ENCODE measurements at regions not wholly inside any gene's neighbourhood (a gene's known extent, or its start where the extent isn't known, plus 50 kb on each side); places are given as distances from the start of the nearest gene placed in this dataset.

- TF ChIP-seq EZH2 (IDR thresholded peaks at IDR 0.05; ENCODE audit: low read depth) (no peak), CTCF (conservative IDR thresholded peaks at IDR 0.05) (no peak)
These were observed 216.6 kb upstream of the C14orf180 start for GRCh38 chr14:104362761-104363605.
